Calu3 (cell line): ENCODE measurements at regions not wholly inside any gene's neighbourhood (a gene's known extent, or its start where the extent isn't known, plus 50 kb on each side); places are given as distances from the start of the nearest gene placed in this dataset.
"Not testable (repeated sequence)": the region's sequence is repeated elsewhere in the genome, so short reads cannot be mapped to it uniquely, and the experiment has no call there.

Source experiments
- BruUV-seq: library from RNA; stranded (reverse); fragments of 400-500 nt; replicated peaks from 2 replicates; lab custom pipeline; 2021; lab: Mats Ljungman, UMichigan
- CTCF ChIA-PET: fragments of 300-600 bp; sonication (Branson Sonifier 250); formaldehyde crosslinking; loops from one replicate; lab custom pipeline; 2022; ENCODE audit warnings: antibody characterized with exemption; lab: Charles Lee
- DNase-seq: peaks from one replicate; pipeline ENCODE4 v3.0.0; 2022
- H3K27ac Mint-ChIP-seq: one replicate; pipeline ENCODE4 v1.8.0; 2022; ENCODE audit warnings: mixed read lengths; ENCODE audit not compliant: unreplicated experiment
- H3K27me3 Mint-ChIP-seq: one replicate; pipeline ENCODE4 v1.8.0; 2022; ENCODE audit warnings: mixed read lengths; ENCODE audit not compliant: unreplicated experiment
- H3K36me3 Mint-ChIP-seq: one replicate; pipeline ENCODE4 v1.8.0; 2022; ENCODE audit warnings: mild to moderate bottlenecking, moderate library complexity, mixed read lengths; ENCODE audit not compliant: insufficient read depth, unreplicated experiment
- H3K4me1 Mint-ChIP-seq: one replicate; pipeline ENCODE4 v1.8.0; 2022; ENCODE audit warnings: mild to moderate bottlenecking, low read depth, mixed read lengths; ENCODE audit not compliant: unreplicated experiment
- H3K4me3 Mint-ChIP-seq: one replicate; pipeline ENCODE4 v1.8.0; 2022; ENCODE audit warnings: mild to moderate bottlenecking, low read depth, moderate library complexity, mixed read lengths; ENCODE audit not compliant: unreplicated experiment
- H3K9me3 Mint-ChIP-seq: one replicate; pipeline ENCODE4 v1.8.0; 2022; ENCODE audit warnings: low read depth, mixed read lengths; ENCODE audit not compliant: unreplicated experiment
- intact Hi-C: fragments of 100-400 bp; cut with micrococcal nuclease; formaldehyde crosslinking; loops from one replicate; pipeline ENCODE4 v1.10.0; 2022; ENCODE audit not compliant: unreplicated experiment
- TF ChIP-seq, protein P1 (sequence below): fragments of 200-600 bp; IDR thresholded peaks from one replicate; pipeline ENCODE4 v1.8.0; 2022; ENCODE audit warnings: antibody characterized with exemption; ENCODE audit not compliant: unreplicated experiment

- CTCF ChIA-PET: interaction anchor here (0.5 kb wide), 1 partner anchor 10 kb away, joined by 10 read pairs; no protein-coding TSS in a partner anchor
- intact Hi-C loops: no loop called here
- Mint-ChIP-seq H3K4me3 (no peak overlapping the region), H3K27ac (no peak overlapping the region), H3K4me1 (peaks cover 12% of the 10 kb centered on the region), H3K27me3 (no peaks in the 10 kb centered on the region), H3K36me3 (no peaks in the 10 kb centered on the region), H3K9me3 (no peaks in the 10 kb centered on the region)
- no TSS peak for BruUV-seq
- DNase-seq: no peak
- TF ChIP-seq, protein P1, sequence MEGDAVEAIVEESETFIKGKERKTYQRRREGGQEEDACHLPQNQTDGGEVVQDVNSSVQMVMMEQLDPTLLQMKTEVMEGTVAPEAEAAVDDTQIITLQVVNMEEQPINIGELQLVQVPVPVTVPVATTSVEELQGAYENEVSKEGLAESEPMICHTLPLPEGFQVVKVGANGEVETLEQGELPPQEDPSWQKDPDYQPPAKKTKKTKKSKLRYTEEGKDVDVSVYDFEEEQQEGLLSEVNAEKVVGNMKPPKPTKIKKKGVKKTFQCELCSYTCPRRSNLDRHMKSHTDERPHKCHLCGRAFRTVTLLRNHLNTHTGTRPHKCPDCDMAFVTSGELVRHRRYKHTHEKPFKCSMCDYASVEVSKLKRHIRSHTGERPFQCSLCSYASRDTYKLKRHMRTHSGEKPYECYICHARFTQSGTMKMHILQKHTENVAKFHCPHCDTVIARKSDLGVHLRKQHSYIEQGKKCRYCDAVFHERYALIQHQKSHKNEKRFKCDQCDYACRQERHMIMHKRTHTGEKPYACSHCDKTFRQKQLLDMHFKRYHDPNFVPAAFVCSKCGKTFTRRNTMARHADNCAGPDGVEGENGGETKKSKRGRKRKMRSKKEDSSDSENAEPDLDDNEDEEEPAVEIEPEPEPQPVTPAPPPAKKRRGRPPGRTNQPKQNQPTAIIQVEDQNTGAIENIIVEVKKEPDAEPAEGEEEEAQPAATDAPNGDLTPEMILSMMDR: no peak
These were observed 198.4 kb upstream of the TENT5A start for GRCh38 chr6:81950877-81951276.

- Mint-ChIP-seq H3K36me3 (no peaks in the 10 kb centered on the region), H3K27ac (no peak overlapping the region), H3K27me3 (no peaks in the 10 kb centered on the region), H3K4me3 (no peak overlapping the region), H3K9me3 (no peaks in the 10 kb centered on the region), H3K4me1 (peaks cover 21% of the 10 kb centered on the region)
- no peak for DNase-seq
- intact Hi-C loops: no loop called here
- BruUV-seq: no TSS peak
- CTCF ChIA-PET: interaction anchor here (0.6 kb wide), 1 partner anchor 582 kb away, joined by 3 read pairs; no protein-coding TSS in a partner anchor
- TF ChIP-seq, protein P1: no peak
These were observed 196.4 kb upstream of the TENT5A start for GRCh38 chr6:81948861-81949260.

DNA sequence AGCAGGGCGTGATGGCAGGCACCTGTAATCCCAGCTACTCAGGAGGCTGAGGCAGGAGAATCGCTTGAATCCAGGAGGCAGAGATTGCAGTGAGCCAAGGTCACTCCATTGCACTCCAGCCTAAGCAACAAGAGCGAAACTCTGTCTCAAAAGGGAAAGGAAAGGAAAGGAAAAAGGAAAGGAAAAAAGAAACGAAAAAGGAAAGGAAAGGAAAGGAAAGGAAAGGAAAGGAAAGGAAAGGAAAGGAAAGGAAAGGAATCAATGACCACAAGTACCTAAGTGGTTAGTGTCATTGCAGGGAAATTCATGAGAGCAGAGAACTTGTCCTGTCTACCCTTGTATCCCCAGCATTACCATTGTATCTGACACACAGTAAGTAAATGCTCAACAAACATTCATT, 195.7 kb upstream of the TENT5A start:
- DNase-seq, H3K27ac Mint-ChIP-seq, BruUV-seq, intact Hi-C loops, H3K27me3 Mint-ChIP-seq, H3K36me3 Mint-ChIP-seq, H3K4me3 Mint-ChIP-seq, H3K9me3 Mint-ChIP-seq: not testable (repeated sequence)
- CTCF ChIA-PET: interaction anchor here (0.6 kb wide), 1 partner anchor 224 kb away, joined by 3 read pairs; no protein-coding TSS in a partner anchor
- H3K4me1 Mint-ChIP-seq: peaks cover 21% of the 10 kb centered on the region

DNA sequence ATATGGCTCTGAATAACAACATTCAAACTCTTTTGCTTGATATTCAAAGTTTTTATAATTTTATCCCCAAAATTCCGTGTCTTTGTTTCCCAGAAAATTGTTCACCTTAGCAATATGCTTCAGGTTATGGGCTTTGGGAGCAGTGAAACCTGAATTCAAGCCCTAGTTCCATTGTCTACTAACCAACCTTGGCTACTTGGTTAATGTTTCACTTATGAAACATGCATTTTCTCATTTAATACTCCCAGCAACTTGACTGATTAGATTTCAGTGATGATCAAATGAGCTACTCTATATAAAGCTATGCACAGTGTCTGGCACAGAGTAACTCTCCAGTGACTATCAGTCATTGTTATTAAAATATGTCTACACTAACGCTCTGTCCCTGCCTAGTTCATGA, 192.2 kb upstream of the TENT5A start:
- no peak for DNase-seq
- TF ChIP-seq, protein P1: no peak
- no peaks in the 10 kb centered on the region for H3K36me3 Mint-ChIP-seq
- BruUV-seq: no TSS peak
- no peak overlapping the region for H3K27ac Mint-ChIP-seq
- H3K9me3 Mint-ChIP-seq: no peaks in the 10 kb centered on the region
- intact Hi-C loops: no loop called here
- H3K27me3 Mint-ChIP-seq: no peaks in the 10 kb centered on the region
- CTCF ChIA-PET: no interaction called here
- H3K4me1 Mint-ChIP-seq: peaks cover 10% of the 10 kb centered on the region
- no peak overlapping the region for H3K4me3 Mint-ChIP-seq

DNA sequence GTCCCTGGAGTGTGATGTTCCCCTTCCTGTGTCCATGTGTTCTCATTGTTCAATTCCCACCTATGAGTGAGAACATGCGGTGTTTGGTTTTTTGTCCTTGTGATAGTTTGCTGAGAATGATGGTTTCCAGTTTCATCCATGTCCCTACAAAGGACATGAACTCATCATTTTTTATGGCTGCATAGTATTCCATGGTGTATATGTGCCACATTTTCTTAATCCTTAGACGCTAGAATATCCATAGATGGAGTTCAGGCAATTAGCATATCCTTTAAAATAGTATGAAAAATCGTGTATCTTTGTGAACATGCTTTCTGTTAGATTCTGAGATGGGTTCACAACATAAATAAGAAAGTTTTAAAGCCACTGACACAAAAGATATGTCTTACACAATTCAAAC, 190.4 kb upstream of the TENT5A start:
- DNase-seq, H3K27me3 Mint-ChIP-seq, BruUV-seq, H3K4me3 Mint-ChIP-seq, H3K27ac Mint-ChIP-seq, H3K36me3 Mint-ChIP-seq, CTCF ChIA-PET, intact Hi-C loops, H3K9me3 Mint-ChIP-seq: not testable (repeated sequence)
- peaks cover 29% of the 10 kb centered on the region for H3K4me1 Mint-ChIP-seq
